Muscle of leg (tissue), 3 donors: ENCODE measurements at regions not wholly inside any gene's neighbourhood (a gene's known extent, or its start where the extent isn't known, plus 50 kb on each side); places are given as distances from the start of the nearest gene placed in this dataset.
A peak's percentile ranks its signal among the peaks of the same experiment; 100 is the strongest.
"Not testable (repeated sequence)": the region's sequence is repeated elsewhere in the genome, so short reads cannot be mapped to it uniquely, and the experiment has no call there.

Experiments
- DNase-seq: peaks from one replicate; pipeline ENCODE4 v3.0.0; 2013
- H3K27ac ChIP-seq: one replicate; pipeline ENCODE4 v1.5.1; 2013; ENCODE audit warnings: mild to moderate bottlenecking, low read length, control low read depth
- H3K27me3 ChIP-seq: one replicate; pipeline ENCODE4 v1.6.1; 2013; ENCODE audit warnings: low read length; ENCODE audit not compliant: control insufficient read depth, insufficient read depth
- H3K36me3 ChIP-seq: one replicate; pipeline ENCODE4 v1.6.1; 2013; ENCODE audit warnings: low read length; ENCODE audit not compliant: control insufficient read depth, insufficient read depth
- H3K4me1 ChIP-seq: one replicate; pipeline ENCODE4 v1.6.1; 2013; ENCODE audit warnings: low read length; ENCODE audit not compliant: control insufficient read depth, insufficient read depth
- H3K4me3 ChIP-seq: one replicate; pipeline ENCODE4 v1.5.1; 2013; ENCODE audit warnings: low read length, control low read depth
- H3K9me3 ChIP-seq: replicated peaks from 2 replicates; pipeline ENCODE4 v1.6.1; 2013; ENCODE audit warnings: low read depth, low read length; ENCODE audit not compliant: control insufficient read depth
- WGBS: methylation state at CpG from one replicate; pipeline ENCODE4 v1.1.5; 2013; ENCODE audit warnings: missing lambda C conversion rate; ENCODE audit not compliant: insufficient coverage; 5-methylcytosine and 5-hydroxymethylcytosine counted together

- no peak overlapping the region for H3K4me3 ChIP-seq
- H3K9me3 ChIP-seq, result peaks cover 4% of the 10 kb centered on the region
- no peak for DNase-seq
- H3K4me1 ChIP-seq, result no peaks in the 10 kb centered on the region
- H3K27ac ChIP-seq, result no peak overlapping the region
- no peaks in the 10 kb centered on the region for H3K27me3 ChIP-seq
- H3K36me3 ChIP-seq, result no peaks in the 10 kb centered on the region
- 76% methylated on average over 1 of the region's 1 CpG for WGBS
Observed at GRCh38 chr5:130957151-130957550, 207.9 kb downstream of the HINT1 start.

DNA sequence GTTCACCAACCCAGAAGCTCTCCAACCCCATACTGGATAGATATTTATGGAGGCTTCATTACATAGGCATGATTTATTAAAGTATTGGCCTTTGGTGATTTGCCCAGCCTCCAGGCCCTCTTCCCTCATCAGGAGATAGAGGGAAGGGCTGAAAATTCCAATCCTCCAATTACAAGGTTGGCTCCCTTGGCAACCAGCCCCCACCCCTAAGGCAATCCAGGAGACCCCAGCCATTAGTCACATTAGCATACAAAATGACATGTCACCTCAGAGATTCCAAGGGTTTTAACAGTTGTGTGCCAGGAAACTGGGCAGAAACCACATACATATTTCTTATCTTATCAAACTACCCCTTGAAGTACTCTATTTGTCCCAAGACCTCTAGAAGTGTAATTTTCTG, 210.0 kb downstream of the HINT1 start:
- Histone ChIP-seq H3K27ac (no peak overlapping the region), H3K36me3 (no peaks in the 10 kb centered on the region), H3K9me3 (peaks cover 2% of the 10 kb centered on the region), H3K4me1 (no peaks in the 10 kb centered on the region), H3K27me3 (no peaks in the 10 kb centered on the region), H3K4me3 (no peak overlapping the region)
- DNase-seq, result no peak

DNA sequence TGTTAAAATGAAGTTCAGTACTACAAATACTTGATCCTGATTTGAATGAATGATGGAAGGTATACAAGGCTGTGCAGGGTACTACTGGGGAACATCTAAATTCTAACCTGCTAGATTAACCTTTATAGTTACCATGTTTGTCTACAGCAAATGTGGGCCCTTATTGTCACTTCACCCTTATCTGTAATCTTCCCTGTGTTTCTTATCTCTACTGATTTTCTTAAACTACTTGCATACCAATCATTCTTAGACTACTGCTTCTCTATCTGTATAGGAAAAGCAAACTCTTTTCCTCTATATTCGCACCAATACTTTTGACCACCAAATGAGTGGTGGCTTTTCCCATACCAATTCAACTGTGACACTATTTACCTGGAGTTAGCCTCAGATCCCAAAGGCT, 210.7 kb downstream of the HINT1 start:
- Histone ChIP-seq H3K36me3 (no peaks in the 10 kb centered on the region), H3K27me3 (no peaks in the 10 kb centered on the region), H3K4me1 (no peaks in the 10 kb centered on the region), H3K9me3 (no peaks in the 10 kb centered on the region), H3K4me3 (no peak overlapping the region), H3K27ac (no peak overlapping the region)
- WGBS, result 90% methylated on average over 1 of the region's 1 CpG
- DNase-seq, result no peak

GRCh38 chr5:130939059-130939458, 226.0 kb downstream of the HINT1 start:
- no peaks in the 10 kb centered on the region for H3K9me3 ChIP-seq
- DNase-seq, result no peak
- H3K27ac ChIP-seq, result no peak overlapping the region
- H3K4me1 ChIP-seq, result no peaks in the 10 kb centered on the region
- 67% methylated on average over 1 of the region's 3 CpGs for WGBS
- H3K4me3 ChIP-seq, result no peak overlapping the region
- H3K27me3 ChIP-seq, result no peaks in the 10 kb centered on the region
- no peaks in the 10 kb centered on the region for H3K36me3 ChIP-seq

GRCh38 chr5:130937046-130937445, 228.0 kb downstream of the HINT1 start:
- WGBS, result 67% methylated on average over 1 of the region's 2 CpGs
- Histone ChIP-seq H3K4me1 (no peaks in the 10 kb centered on the region), H3K27me3 (no peaks in the 10 kb centered on the region), H3K9me3 (no peaks in the 10 kb centered on the region), H3K36me3 (no peaks in the 10 kb centered on the region), H3K4me3 (no peak overlapping the region), H3K27ac (no peak overlapping the region)
- DNase-seq, result no peak

DNA sequence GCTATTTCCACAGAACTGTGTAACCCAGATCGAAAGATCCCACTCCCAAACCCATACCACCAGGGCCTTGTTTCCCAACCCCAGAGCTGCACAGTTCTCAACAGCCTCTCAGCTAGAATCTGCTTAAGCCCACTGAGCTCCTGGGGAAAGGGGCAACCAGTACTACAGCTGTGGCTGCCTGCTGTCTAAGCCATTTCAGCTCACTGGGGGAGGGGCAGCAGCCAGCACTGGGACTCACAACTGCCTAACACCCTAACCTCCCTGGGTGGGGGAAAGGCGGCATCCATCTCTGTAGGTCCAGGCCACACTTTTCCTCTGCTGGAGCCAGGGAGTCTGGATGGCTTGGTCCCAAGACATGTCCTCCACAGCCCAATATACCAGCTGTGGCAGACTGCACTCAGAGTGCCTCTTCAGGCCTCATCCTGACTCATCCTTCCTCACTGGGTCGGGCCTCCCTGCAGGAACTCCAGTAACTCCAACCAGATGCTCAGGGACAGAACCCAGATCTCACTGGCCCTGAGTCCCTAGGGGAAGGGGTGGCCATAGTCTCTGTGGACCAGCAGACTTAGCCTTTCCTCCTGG, 241.4 kb downstream of the HINT1 start:
- no peak overlapping the region for H3K27ac ChIP-seq
- 58% methylated on average over 2 of the region's 3 CpGs for WGBS
- no peak for DNase-seq
- H3K4me3 ChIP-seq, result no peak overlapping the region
- H3K9me3 ChIP-seq, result no peaks in the 10 kb centered on the region
- H3K36me3 ChIP-seq, result no peaks in the 10 kb centered on the region
- H3K27me3 ChIP-seq, result no peaks in the 10 kb centered on the region
- no peaks in the 10 kb centered on the region for H3K4me1 ChIP-seq

- H3K36me3 ChIP-seq, result no peaks in the 10 kb centered on the region
- peaks cover 10% of the 10 kb centered on the region for H3K9me3 ChIP-seq
- H3K27ac ChIP-seq, result no peak overlapping the region
- no peak for DNase-seq
- no peaks in the 10 kb centered on the region for H3K4me1 ChIP-seq
- no peaks in the 10 kb centered on the region for H3K27me3 ChIP-seq
- no peak overlapping the region for H3K4me3 ChIP-seq
Observed at GRCh38 chr5:130912088-130912487, 253.0 kb downstream of the HINT1 start.

DNA sequence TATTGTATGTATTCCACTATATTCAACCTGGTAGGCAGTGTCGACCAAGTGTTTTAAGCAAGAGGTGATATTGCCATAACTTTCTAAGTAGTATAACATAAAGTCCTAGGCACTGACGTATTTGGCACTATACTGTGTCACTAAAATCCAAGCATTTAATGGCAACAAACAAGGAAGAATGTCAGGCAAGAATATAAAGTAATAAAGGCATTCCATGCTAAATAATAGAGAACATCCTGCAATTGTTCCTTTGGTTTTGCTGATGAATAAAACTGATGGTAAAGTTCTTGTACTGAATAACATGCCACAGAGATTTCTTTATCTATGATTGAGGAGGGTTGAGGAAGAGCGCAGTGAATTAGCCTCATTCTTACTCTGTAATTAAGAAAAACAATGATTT, 256.9 kb downstream of the HINT1 start:
- H3K9me3 ChIP-seq, result peaks cover 10% of the 10 kb centered on the region
- no peaks in the 10 kb centered on the region for H3K27me3 ChIP-seq
- no CpG with 5 or more reads among the region's 3 CpGs for WGBS
- peak; percentile 17 for DNase-seq
- no peaks in the 10 kb centered on the region for H3K4me1 ChIP-seq
- H3K27ac ChIP-seq, result peak overlapping the region; percentile 0
- H3K36me3 ChIP-seq, result no peaks in the 10 kb centered on the region
- H3K4me3 ChIP-seq, result no peak overlapping the region

- not testable (repeated sequence) for DNase-seq, H3K36me3 ChIP-seq, H3K27me3 ChIP-seq, H3K27ac ChIP-seq, H3K4me3 ChIP-seq, H3K4me1 ChIP-seq, H3K9me3 ChIP-seq
- 86% methylated on average over 21 of the region's 24 CpGs for WGBS
Observed at GRCh38 chr5:130897537-130898195, 267.4 kb downstream of the HINT1 start.

- H3K4me1 ChIP-seq, H3K27me3 ChIP-seq, H3K9me3 ChIP-seq, H3K4me3 ChIP-seq, DNase-seq, H3K27ac ChIP-seq, H3K36me3 ChIP-seq: not testable (repeated sequence)
- 63% methylated on average over 1 of the region's 2 CpGs for WGBS
Observed at GRCh38 chr5:130897181-130897536, 267.9 kb downstream of the HINT1 start.

- H3K27me3 ChIP-seq, result no peaks in the 10 kb centered on the region
- no peak for DNase-seq
- no CpG with 5 or more reads among the region's 2 CpGs for WGBS
Observed at GRCh38 chr5:130896636-130897035, 268.4 kb downstream of the HINT1 start.

More at GRCh38 chr5:130896636-130897035, 268.4 kb downstream of the HINT1 start:
- Histone ChIP-seq H3K4me1 (no peaks in the 10 kb centered on the region), H3K9me3 (no peaks in the 10 kb centered on the region), H3K36me3 (no peaks in the 10 kb centered on the region), H3K27ac (no peak overlapping the region), H3K4me3 (no peak overlapping the region)
